ENCODE measurements at regions not wholly inside any gene's neighbourhood (a gene's known extent, or its start where the extent isn't known, plus 50 kb on each side); places are given as distances from the start of the nearest gene placed in this dataset.
"Not testable (repeated sequence)": the region's sequence is repeated elsewhere in the genome, so short reads cannot be mapped to it uniquely, and the experiment has no call there.

DNA sequence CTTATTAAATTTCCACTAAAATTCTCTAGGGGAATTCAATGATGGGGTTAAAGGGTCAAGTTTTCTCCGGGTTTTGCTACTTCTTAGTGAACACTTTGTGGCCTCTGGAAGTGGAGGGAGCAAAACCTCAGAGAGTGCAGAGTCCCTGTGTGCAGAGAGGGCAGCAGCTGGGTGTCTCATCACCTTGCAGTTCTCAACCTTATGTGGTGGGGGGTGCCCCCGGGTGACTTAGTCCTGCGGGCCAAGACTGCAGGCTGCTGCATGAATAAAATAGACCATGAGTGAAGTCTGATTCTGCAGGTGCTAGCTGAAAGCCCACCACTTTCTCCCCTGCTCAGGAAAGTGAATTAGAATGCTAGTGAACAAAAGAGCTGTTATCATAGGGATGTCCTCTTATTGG lies 191.6 kb downstream of the DLEU7 start:
- intact Hi-C loops (cut with DNase I; ENCODE audit: low total_unique reads): no loop called here
- Histone ChIP-seq H3K36me3 (no peaks in the 10 kb centered on the region), H3K27ac (no peak overlapping the region), H3K27me3 (no peaks in the 10 kb centered on the region), H3K4me1 (peaks cover 0 to 8% (median 2%) of the 10 kb centered on the region in 4 donors), H3K9me3 (no peaks in the 10 kb centered on the region), H3K4me3 (no peak overlapping the region)
- no peak for TF ChIP-seq POLR2AphosphoS5 (IDR thresholded peaks at IDR 0.05)
- TF ChIP-seq POLR2A (IDR thresholded peaks at IDR 0.05): no peak
- DNase-seq: no peak
- WGBS, 5 donors: 71 to 77% (median 74%) methylated on average over 3 of the region's 3 CpGs

DNA sequence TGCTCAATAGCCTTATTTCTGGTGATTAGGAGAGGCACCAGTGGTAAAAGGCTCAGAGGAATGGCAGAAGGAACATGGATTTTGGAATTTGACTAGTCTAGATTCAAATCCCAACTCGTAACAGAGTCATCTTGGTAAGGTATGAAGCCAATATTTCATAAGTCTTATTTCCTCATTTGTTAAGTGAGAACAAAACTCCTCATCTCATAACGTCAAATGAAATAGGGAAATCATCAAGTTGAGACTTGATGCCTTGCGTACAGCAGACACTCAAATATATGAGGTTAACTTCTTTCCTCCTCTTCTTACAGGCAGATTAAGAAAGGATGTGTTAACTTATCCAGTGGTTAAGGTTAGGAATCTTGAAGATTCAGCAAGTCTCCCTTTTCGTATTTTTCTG lies 189.2 kb downstream of the DLEU7 start:
- H3K4me3 ChIP-seq: no peak overlapping the region
- no peaks in the 10 kb centered on the region for H3K36me3 ChIP-seq
- H3K9me3 ChIP-seq: no peaks in the 10 kb centered on the region
- no peaks in the 10 kb centered on the region for H3K27me3 ChIP-seq
- intact Hi-C loops (cut with DNase I; ENCODE audit: low total_unique reads): no loop called here
- 87 to 92% (median 90%) methylated on average over 4 of the region's 4 CpGs for WGBS, 5 donors
- H3K27ac ChIP-seq: no peak overlapping the region
- H3K4me1 ChIP-seq: peaks cover 0 to 8% (median 2%) of the 10 kb centered on the region in 4 donors
- no peak for DNase-seq
- TF ChIP-seq EP300 (IDR thresholded peaks at IDR 0.05) (no peak), POLR2A (IDR thresholded peaks at IDR 0.05) (no peak), POLR2AphosphoS5 (IDR thresholded peaks at IDR 0.05) (no peak)
- TF ChIP-seq, protein P1, sequence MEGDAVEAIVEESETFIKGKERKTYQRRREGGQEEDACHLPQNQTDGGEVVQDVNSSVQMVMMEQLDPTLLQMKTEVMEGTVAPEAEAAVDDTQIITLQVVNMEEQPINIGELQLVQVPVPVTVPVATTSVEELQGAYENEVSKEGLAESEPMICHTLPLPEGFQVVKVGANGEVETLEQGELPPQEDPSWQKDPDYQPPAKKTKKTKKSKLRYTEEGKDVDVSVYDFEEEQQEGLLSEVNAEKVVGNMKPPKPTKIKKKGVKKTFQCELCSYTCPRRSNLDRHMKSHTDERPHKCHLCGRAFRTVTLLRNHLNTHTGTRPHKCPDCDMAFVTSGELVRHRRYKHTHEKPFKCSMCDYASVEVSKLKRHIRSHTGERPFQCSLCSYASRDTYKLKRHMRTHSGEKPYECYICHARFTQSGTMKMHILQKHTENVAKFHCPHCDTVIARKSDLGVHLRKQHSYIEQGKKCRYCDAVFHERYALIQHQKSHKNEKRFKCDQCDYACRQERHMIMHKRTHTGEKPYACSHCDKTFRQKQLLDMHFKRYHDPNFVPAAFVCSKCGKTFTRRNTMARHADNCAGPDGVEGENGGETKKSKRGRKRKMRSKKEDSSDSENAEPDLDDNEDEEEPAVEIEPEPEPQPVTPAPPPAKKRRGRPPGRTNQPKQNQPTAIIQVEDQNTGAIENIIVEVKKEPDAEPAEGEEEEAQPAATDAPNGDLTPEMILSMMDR (IDR thresholded peaks at IDR 0.05): no peak

DNA sequence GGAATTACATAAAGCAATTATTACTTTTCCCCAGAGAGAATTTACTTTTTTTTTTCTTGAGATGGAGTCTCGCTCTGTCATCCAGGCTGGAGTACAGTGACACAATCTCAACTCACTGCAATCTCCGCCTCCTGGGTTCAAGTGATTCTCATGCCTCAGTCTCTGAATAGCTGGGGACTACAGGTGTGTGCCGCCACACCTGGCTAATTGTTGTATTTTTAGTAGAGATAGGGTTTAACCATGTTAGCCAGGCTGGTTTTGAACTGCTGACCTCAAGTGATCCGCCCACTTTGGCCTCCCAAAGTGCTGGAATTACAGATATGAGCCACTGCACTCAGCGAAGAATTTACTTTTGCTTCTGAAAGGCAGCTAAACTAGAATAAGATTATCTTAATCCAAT lies 181.6 kb downstream of the DLEU7 start:
- WGBS, 5 donors: 85 to 92% (median 89%) methylated on average over 5 of the region's 5 CpGs
- H3K4me3 ChIP-seq; DNase-seq; H3K36me3 ChIP-seq; H3K9me3 ChIP-seq; intact Hi-C loops (cut with DNase I; ENCODE audit: low total_unique reads); H3K27ac ChIP-seq; H3K4me1 ChIP-seq; H3K27me3 ChIP-seq: not testable (repeated sequence)

DNA sequence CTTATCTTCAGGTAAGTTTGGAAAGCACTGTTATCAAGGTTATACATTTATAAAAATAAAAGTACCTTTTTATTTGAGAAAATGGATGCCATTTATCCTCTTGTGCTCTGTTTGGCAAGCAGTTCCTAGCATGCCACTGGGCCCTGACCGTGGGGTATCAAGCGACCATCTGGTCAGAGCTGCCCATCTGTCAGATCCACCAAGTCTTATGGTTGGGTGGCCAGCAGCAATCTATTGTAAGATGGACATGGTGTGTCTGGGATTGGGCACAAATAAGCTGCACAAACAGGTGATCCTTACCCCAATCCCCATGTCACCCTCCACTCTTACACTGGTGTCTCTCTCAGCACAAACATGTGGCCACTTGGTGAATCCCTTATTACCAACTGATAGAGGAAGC lies 178.5 kb downstream of the DLEU7 start:
- Histone ChIP-seq H3K36me3 (no peaks in the 10 kb centered on the region), H3K27ac (no peak overlapping the region), H3K4me1 (no peaks in the 10 kb centered on the region), H3K27me3 (no peaks in the 10 kb centered on the region), H3K4me3 (no peak overlapping the region), H3K9me3 (no peaks in the 10 kb centered on the region)
- intact Hi-C loops (cut with DNase I; ENCODE audit: low total_unique reads): no loop called here
- no peak for DNase-seq
- TF ChIP-seq EP300 (IDR thresholded peaks at IDR 0.05): no peak
- TF ChIP-seq, protein P1 (IDR thresholded peaks at IDR 0.05): no peak
- no peak for TF ChIP-seq POLR2A (IDR thresholded peaks at IDR 0.05)
- no peak for TF ChIP-seq POLR2AphosphoS5 (IDR thresholded peaks at IDR 0.05)
- WGBS, 5 donors: 80 to 100% (median 85%) methylated on average over 2 of the region's 2 CpGs

DNA sequence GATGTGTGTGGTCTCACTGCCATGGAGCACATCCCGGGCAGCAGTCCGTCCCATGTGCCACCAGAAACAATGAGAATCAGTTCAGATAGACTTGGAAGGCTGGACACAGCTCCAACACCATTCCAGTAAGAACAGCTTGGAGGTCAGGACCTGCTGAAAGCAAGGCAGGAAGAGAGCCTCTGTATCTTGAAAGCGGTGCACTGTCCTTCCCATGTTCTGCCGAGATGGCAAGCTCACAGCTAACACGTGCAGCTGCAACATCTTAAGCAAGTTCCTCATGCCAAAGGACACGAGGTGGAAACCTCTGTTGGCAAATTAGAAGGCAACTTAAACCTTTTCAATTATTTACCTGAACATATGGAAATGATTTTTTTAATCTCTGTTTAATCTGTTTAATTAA lies 175.4 kb downstream of the DLEU7 start:
- Histone ChIP-seq H3K4me3 (no peak overlapping the region), H3K36me3 (no peaks in the 10 kb centered on the region), H3K4me1 (no peaks in the 10 kb centered on the region), H3K27me3 (no peaks in the 10 kb centered on the region), H3K9me3 (no peaks in the 10 kb centered on the region), H3K27ac (no peak overlapping the region)
- no peak for DNase-seq
- WGBS, 5 donors: 68 to 89% (median 78%) methylated on average over 6 of the region's 6 CpGs
- intact Hi-C loops (cut with DNase I; ENCODE audit: low total_unique reads): no loop called here
- TF ChIP-seq POLR2AphosphoS5 (IDR thresholded peaks at IDR 0.05) (no peak), POLR2A (IDR thresholded peaks at IDR 0.05) (no peak), EP300 (IDR thresholded peaks at IDR 0.05) (no peak)
- TF ChIP-seq, protein P1 (IDR thresholded peaks at IDR 0.05): no peak
